ENCODE measurements at regions not wholly inside any gene's neighbourhood (a gene's known extent, or its start where the extent isn't known, plus 50 kb on each side); places are given as distances from the start of the nearest gene placed in this dataset.

DNA sequence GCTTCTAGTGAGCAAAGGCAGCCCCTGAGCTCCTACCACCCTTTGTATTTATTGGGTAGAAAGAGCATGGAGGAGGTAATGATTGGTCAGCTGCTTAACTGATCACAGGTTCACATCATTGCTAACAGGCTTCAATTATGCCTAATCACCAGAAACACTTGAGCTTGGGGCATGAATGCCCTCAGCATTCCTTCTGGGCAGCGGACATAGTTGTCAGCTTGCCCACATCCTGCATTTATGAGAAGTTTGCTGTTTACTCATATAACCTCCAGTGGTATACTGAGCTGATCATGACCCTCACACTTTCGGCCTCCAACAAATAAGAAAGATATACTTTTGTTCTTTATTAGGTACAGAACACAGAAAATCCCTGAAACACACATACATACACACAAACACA lies 140.3 kb upstream of the ODAD2 start:
- no peaks in the 10 kb centered on the region for H4K20me1 ChIP-seq (ENCODE audit: insufficient read depth, low read depth, low read length)
- no peak overlapping the region for H3K4me3 ChIP-seq (ENCODE audit: low read length)
- H3K36me3 ChIP-seq (ENCODE audit: insufficient read depth, low read length): no peaks in the 10 kb centered on the region
- H2AFZ ChIP-seq (ENCODE audit: low read length): no peak overlapping the region
- H3K9me3 ChIP-seq (ENCODE audit: low read length): peaks cover 7% of the 10 kb centered on the region
- H3K27me3 ChIP-seq (ENCODE audit: low read length): no peaks in the 10 kb centered on the region
- no peaks in the 10 kb centered on the region for H3K4me1 ChIP-seq (ENCODE audit: low read length)
- H3K27ac ChIP-seq (ENCODE audit: low read length): no peak overlapping the region
- H3K4me2 ChIP-seq (ENCODE audit: low read depth, low read length, poor library complexity, severe bottlenecking): no peak overlapping the region
- no peaks in the 10 kb centered on the region for H3K9me2 ChIP-seq (replicated peaks; ENCODE audit: insufficient read depth, low read length)
- DNase-seq: no peak
- H3K79me2 ChIP-seq (ENCODE audit: low read length): no peaks in the 10 kb centered on the region
- no peak overlapping the region for H3K9ac ChIP-seq (ENCODE audit: low read length)

DNA sequence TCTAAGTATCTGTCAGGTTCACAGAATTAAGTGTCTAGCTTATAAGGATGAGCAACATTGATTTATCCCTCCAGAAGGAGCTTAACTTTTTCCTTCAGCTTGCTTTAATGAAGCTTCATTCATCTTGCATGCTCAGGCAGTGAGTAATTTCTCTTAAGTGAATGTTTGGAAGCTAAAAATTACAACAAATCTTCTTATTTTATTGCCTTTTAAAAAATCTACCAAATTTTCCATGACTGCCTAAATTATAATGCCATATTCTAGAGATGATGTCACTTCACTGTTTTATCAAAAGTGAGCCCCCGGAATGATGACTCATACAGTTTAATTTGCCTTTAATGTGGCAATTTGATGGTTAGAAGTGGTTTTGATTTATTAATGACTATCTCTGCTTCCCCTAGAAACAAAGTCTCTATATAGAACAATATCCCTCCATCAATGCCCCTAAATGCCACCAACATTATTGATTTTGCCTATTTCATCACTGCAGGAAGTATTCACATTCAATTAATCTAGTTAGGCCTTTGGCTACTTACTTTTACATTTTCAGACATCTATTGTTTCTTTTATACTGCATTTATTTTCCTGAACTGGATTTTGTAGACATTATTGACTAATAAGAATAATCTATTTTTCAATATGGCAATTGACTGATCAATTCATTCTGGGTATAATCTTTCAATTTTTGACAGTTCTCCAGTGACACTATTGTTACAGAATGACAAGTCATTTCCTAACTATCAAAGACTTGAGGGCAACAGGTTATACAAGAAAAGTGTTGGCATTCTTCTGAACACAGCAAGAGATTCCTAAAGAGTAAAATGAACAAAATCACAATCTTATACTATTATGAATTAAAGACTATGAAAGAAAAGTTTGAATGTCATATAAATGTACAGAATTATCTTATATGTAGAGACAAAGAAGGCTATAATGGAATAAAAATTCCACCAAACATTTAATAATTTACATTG lies 139.3 kb upstream of the ODAD2 start:
- Histone ChIP-seq H3K9me2 (replicated peaks; ENCODE audit: insufficient read depth, low read length) (no peaks in the 10 kb centered on the region), H3K27me3 (ENCODE audit: low read length) (no peaks in the 10 kb centered on the region), H2AFZ (ENCODE audit: low read length) (no peak overlapping the region), H3K27ac (ENCODE audit: low read length) (no peak overlapping the region), H4K20me1 (ENCODE audit: insufficient read depth, low read depth, low read length) (no peaks in the 10 kb centered on the region), H3K9me3 (ENCODE audit: low read length) (peaks cover 7% of the 10 kb centered on the region), H3K4me1 (ENCODE audit: low read length) (no peaks in the 10 kb centered on the region), H3K36me3 (ENCODE audit: insufficient read depth, low read length) (no peaks in the 10 kb centered on the region), H3K79me2 (ENCODE audit: low read length) (no peaks in the 10 kb centered on the region), H3K4me3 (ENCODE audit: low read length) (no peak overlapping the region), H3K9ac (ENCODE audit: low read length) (no peak overlapping the region), H3K4me2 (ENCODE audit: low read depth, low read length, poor library complexity, severe bottlenecking) (no peak overlapping the region)
- DNase-seq: no peak

DNA sequence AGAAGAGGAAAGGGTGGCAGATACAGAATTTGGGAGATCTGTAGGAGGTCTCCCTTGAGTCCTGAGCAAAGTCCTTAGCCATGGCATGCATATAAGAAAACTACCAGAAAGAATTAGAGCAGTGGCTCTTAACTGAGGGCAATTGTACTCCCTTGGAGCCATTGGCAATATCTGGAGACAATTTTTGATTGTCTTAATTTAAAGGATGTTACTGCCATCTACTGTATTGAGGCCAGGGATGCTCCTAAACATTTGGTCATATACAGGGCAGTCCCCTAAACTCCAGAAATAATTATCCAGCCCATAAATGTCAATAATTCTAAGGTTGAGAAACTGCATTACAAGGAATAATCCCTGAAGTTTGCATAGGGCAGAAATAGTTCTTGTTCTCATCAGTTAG lies 136.4 kb upstream of the ODAD2 start:
- Histone ChIP-seq H4K20me1 (ENCODE audit: insufficient read depth, low read depth, low read length) (no peaks in the 10 kb centered on the region), H3K79me2 (ENCODE audit: low read length) (no peaks in the 10 kb centered on the region), H3K4me1 (ENCODE audit: low read length) (no peaks in the 10 kb centered on the region)

DNA sequence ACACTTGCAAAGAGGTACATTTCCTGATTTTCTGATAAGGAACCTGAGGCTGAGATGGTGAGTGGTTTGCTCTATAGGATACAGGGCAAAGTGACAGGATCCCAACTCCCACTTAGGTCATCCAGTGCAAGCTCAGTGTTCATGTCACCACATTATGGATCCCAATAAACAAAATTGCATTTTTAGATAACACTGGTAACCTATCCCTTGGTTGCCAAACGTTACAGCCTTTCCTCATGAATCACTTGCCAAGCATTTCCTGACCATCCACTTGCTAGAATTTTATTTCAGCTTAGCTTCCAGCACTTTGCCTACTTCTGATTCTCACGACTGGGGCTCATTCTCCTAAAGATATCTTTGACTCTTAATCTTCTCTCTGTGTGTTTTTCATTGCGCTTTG lies 131.4 kb upstream of the ODAD2 start:
- Histone ChIP-seq H3K4me2 (ENCODE audit: low read depth, low read length, poor library complexity, severe bottlenecking) (no peak overlapping the region), H2AFZ (ENCODE audit: low read length) (no peak overlapping the region), H3K27ac (ENCODE audit: low read length) (no peak overlapping the region), H3K79me2 (ENCODE audit: low read length) (no peaks in the 10 kb centered on the region), H3K9me3 (ENCODE audit: low read length) (no peaks in the 10 kb centered on the region), H3K4me1 (ENCODE audit: low read length) (no peaks in the 10 kb centered on the region), H3K9me2 (replicated peaks; ENCODE audit: insufficient read depth, low read length) (no peaks in the 10 kb centered on the region), H3K36me3 (ENCODE audit: insufficient read depth, low read length) (no peaks in the 10 kb centered on the region), H4K20me1 (ENCODE audit: insufficient read depth, low read depth, low read length) (no peaks in the 10 kb centered on the region), H3K27me3 (ENCODE audit: low read length) (no peaks in the 10 kb centered on the region), H3K4me3 (ENCODE audit: low read length) (no peak overlapping the region), H3K9ac (ENCODE audit: low read length) (no peak overlapping the region)
- DNase-seq: no peak

More for the DNA sequence above, 136.4 kb upstream of the ODAD2 start:
- Histone ChIP-seq H3K4me2 (ENCODE audit: low read depth, low read length, poor library complexity, severe bottlenecking) (no peak overlapping the region), H2AFZ (ENCODE audit: low read length) (no peak overlapping the region), H3K36me3 (ENCODE audit: insufficient read depth, low read length) (no peaks in the 10 kb centered on the region), H3K4me3 (ENCODE audit: low read length) (no peak overlapping the region), H3K9me3 (ENCODE audit: low read length) (peaks cover 7% of the 10 kb centered on the region), H3K9ac (ENCODE audit: low read length) (no peak overlapping the region), H3K27me3 (ENCODE audit: low read length) (no peaks in the 10 kb centered on the region), H3K27ac (ENCODE audit: low read length) (no peak overlapping the region), H3K9me2 (replicated peaks; ENCODE audit: insufficient read depth, low read length) (no peaks in the 10 kb centered on the region)
- DNase-seq: no peak

DNA sequence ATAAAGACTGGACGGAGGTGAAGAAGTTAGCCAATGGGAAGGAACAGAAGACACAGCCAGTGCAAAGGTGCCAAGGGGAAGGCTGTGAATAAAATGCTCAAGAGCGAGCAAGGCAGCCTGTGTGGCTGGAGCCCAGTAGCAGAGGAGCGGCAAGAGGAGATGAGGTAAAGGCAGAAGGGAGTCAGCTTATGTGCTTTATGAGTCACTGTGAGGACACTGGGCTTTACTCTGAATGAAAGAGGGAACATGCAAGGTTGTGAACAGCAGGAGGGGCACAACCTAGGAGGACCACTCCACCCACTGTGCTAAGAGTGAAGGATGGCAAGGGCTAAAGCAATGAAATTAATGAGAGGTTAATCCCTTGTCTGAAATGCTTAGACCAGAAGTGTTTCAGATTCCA lies 129.0 kb upstream of the ODAD2 start:
- no peaks in the 10 kb centered on the region for H4K20me1 ChIP-seq (ENCODE audit: insufficient read depth, low read depth, low read length)
- H3K9ac ChIP-seq (ENCODE audit: low read length): no peak overlapping the region
- no peaks in the 10 kb centered on the region for H3K9me2 ChIP-seq (replicated peaks; ENCODE audit: insufficient read depth, low read length)
- H3K79me2 ChIP-seq (ENCODE audit: low read length): no peaks in the 10 kb centered on the region
- H2AFZ ChIP-seq (ENCODE audit: low read length): no peak overlapping the region
- H3K4me1 ChIP-seq (ENCODE audit: low read length): no peaks in the 10 kb centered on the region
- no peaks in the 10 kb centered on the region for H3K36me3 ChIP-seq (ENCODE audit: insufficient read depth, low read length)
- no peaks in the 10 kb centered on the region for H3K27me3 ChIP-seq (ENCODE audit: low read length)
- no peak overlapping the region for H3K4me2 ChIP-seq (ENCODE audit: low read depth, low read length, poor library complexity, severe bottlenecking)
- no peak overlapping the region for H3K4me3 ChIP-seq (ENCODE audit: low read length)
- no peak overlapping the region for H3K27ac ChIP-seq (ENCODE audit: low read length)
- no peaks in the 10 kb centered on the region for H3K9me3 ChIP-seq (ENCODE audit: low read length)
- DNase-seq: no peak

DNA sequence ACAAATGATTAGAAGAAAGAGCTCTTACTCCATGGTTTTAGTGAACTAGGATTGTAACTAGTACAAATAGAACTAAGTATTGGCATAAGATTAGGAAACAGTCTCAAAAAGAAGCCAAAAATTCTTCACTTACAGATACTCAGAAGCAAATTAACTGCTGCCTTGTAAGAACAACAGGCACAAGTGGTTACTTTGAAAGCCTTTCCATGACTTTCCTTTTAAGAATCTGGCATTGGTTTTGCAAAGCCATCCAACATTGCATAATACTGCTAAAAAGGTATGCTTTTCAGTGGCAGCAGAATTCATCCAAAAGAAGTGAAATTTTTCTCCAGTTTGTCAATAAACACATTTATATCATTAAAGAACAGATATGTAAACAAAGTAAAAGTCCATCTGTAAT lies 126.8 kb upstream of the ODAD2 start:
- no peak for DNase-seq

DNA sequence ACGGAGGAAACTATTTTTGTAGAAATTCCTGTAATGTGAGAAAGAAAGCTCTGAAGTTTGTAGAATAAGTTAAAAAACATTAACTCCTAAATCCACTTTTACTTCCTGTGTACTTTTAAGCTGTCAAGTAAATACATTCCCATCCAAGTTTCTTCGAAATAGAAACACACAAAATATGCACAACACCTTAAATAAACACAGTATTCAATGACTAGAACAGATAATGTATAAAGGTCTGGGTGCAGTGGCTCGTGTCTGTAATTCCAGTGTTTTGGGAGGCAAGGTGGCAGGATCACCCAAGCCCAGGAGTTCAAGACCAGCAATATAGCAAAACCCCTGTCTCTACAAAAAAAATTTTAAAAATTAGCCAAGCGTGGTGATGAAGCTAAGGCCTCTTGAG lies 121.9 kb upstream of the ODAD2 start:
- no peaks in the 10 kb centered on the region for H3K27me3 ChIP-seq (ENCODE audit: low read length)
- H3K9me3 ChIP-seq (ENCODE audit: low read length): no peaks in the 10 kb centered on the region
- no peaks in the 10 kb centered on the region for H3K36me3 ChIP-seq (ENCODE audit: insufficient read depth, low read length)
- H3K4me1 ChIP-seq (ENCODE audit: low read length): no peaks in the 10 kb centered on the region
- H3K4me3 ChIP-seq (ENCODE audit: low read length): no peak overlapping the region
- no peaks in the 10 kb centered on the region for H4K20me1 ChIP-seq (ENCODE audit: insufficient read depth, low read depth, low read length)
- H3K9me2 ChIP-seq (replicated peaks; ENCODE audit: insufficient read depth, low read length): no peaks in the 10 kb centered on the region
- DNase-seq: no peak
- no peak overlapping the region for H2AFZ ChIP-seq (ENCODE audit: low read length)
- H3K79me2 ChIP-seq (ENCODE audit: low read length): no peaks in the 10 kb centered on the region
- no peak overlapping the region for H3K27ac ChIP-seq (ENCODE audit: low read length)
- H3K9ac ChIP-seq (ENCODE audit: low read length): no peak overlapping the region
- H3K4me2 ChIP-seq (ENCODE audit: low read depth, low read length, poor library complexity, severe bottlenecking): no peak overlapping the region

More for the DNA sequence above, 126.8 kb upstream of the ODAD2 start:
- Histone ChIP-seq H3K4me3 (ENCODE audit: low read length) (no peak overlapping the region), H3K27ac (ENCODE audit: low read length) (no peak overlapping the region), H3K4me1 (ENCODE audit: low read length) (no peaks in the 10 kb centered on the region), H2AFZ (ENCODE audit: low read length) (no peak overlapping the region), H3K4me2 (ENCODE audit: low read depth, low read length, poor library complexity, severe bottlenecking) (no peak overlapping the region), H3K9me3 (ENCODE audit: low read length) (no peaks in the 10 kb centered on the region), H3K9ac (ENCODE audit: low read length) (no peak overlapping the region), H3K79me2 (ENCODE audit: low read length) (no peaks in the 10 kb centered on the region), H3K36me3 (ENCODE audit: insufficient read depth, low read length) (no peaks in the 10 kb centered on the region), H3K9me2 (replicated peaks; ENCODE audit: insufficient read depth, low read length) (no peaks in the 10 kb centered on the region), H3K27me3 (ENCODE audit: low read length) (no peaks in the 10 kb centered on the region), H4K20me1 (ENCODE audit: insufficient read depth, low read depth, low read length) (no peaks in the 10 kb centered on the region)

DNA sequence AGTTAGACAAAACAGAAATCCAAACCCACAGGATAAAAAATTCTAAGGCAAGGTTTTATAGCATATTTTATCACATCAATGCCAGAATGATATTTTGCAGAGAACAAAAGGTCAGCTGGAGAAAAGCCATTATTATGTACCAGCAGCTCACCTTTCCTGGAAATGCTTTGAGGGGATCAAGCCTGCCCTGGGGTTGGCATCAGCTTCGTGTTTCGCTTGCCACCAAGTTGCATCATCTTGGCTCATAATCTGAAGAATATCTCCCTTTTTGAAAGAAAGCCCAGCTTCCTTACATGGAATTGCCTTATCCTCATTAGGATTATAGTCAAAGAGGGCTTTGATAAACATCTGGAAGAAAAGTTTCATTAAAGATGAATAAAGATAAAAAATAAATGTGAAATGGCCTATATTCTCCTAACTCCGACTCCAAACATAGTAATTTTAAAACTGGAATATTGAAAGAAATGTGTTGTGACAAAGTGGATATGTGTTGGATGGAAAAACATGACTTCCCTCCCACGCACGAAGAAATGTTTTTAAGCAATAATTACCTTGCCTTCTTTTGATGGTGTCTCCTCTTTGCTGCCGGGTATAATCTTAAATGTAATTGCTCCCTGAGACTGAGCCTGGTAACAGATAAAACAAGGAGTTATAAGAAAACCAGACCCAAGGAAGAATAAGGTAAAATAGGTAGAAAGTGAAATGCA lies 121.3 kb upstream of the ODAD2 start:
- H3K9me3 ChIP-seq (ENCODE audit: low read length): no peaks in the 10 kb centered on the region
- no peaks in the 10 kb centered on the region for H4K20me1 ChIP-seq (ENCODE audit: insufficient read depth, low read depth, low read length)
- H3K4me1 ChIP-seq (ENCODE audit: low read length): no peaks in the 10 kb centered on the region
- no peaks in the 10 kb centered on the region for H3K27me3 ChIP-seq (ENCODE audit: low read length)
- no peak overlapping the region for H3K9ac ChIP-seq (ENCODE audit: low read length)
- H3K27ac ChIP-seq (ENCODE audit: low read length): no peak overlapping the region
- no peaks in the 10 kb centered on the region for H3K9me2 ChIP-seq (replicated peaks; ENCODE audit: insufficient read depth, low read length)
- DNase-seq: no peak
- H3K4me2 ChIP-seq (ENCODE audit: low read depth, low read length, poor library complexity, severe bottlenecking): no peak overlapping the region
- H3K36me3 ChIP-seq (ENCODE audit: insufficient read depth, low read length): no peaks in the 10 kb centered on the region
- H2AFZ ChIP-seq (ENCODE audit: low read length): no peak overlapping the region
- H3K79me2 ChIP-seq (ENCODE audit: low read length): no peaks in the 10 kb centered on the region
- H3K4me3 ChIP-seq (ENCODE audit: low read length): no peak overlapping the region
